Activated CD4-positive, alpha-beta T cell treated with anti-CD3 and anti-CD28 coated beads, Interleukin-2, Interleukin-4, amounts not matched to agents 100 ng/mL and 50 ng/mL, durations not matched to agents 16 hours and 8 hours (primary cell): ENCODE measurements at regions not wholly inside any gene's neighbourhood (a gene's known extent, or its start where the extent isn't known, plus 50 kb on each side); places are given as distances from the start of the nearest gene placed in this dataset.
"Not testable (repeated sequence)": the region's sequence is repeated elsewhere in the genome, so short reads cannot be mapped to it uniquely, and the experiment has no call there.

ENCODE experiments used
- DNase-seq: peaks from one replicate; pipeline ENCODE4 v3.0.0-alpha.2; 2020; ENCODE audit warnings: low spot score

- DNase-seq = no peak
These were observed 53.4 kb downstream of the HES1 start for GRCh38 chr3:194189243-194189791.

GRCh38 chr3:194191850-194192249, 55.9 kb downstream of the HES1 start:
- not testable (repeated sequence) for DNase-seq

- DNase-seq = no peak
These were observed 58.3 kb downstream of the HES1 start for GRCh38 chr3:194194051-194194756.

- no peak for DNase-seq
These were observed 58.8 kb downstream of the HES1 start for GRCh38 chr3:194194757-194195085.

GRCh38 chr3:194195611-194196010, 59.7 kb downstream of the HES1 start:
- DNase-seq = no peak

- no peak for DNase-seq
These were observed 60.9 kb downstream of the HES1 start for GRCh38 chr3:194196876-194197275.

- DNase-seq = no peak
These were observed 61.5 kb downstream of the HES1 start for GRCh38 chr3:194197396-194197960.

GRCh38 chr3:194197981-194198695, 62.2 kb downstream of the HES1 start:
- no peak for DNase-seq

- no peak for DNase-seq
These were observed 63.0 kb downstream of the HES1 start for GRCh38 chr3:194198938-194199337.

GRCh38 chr3:194200422-194201081, 64.6 kb downstream of the HES1 start:
- DNase-seq = no peak

GRCh38 chr3:194201953-194202666, 66.2 kb downstream of the HES1 start:
- no peak for DNase-seq

- DNase-seq = peak; percentile 21
These were observed 67.6 kb downstream of the HES1 start for GRCh38 chr3:194203482-194204041.

- no peak for DNase-seq
These were observed 68.4 kb downstream of the HES1 start for GRCh38 chr3:194204042-194204987.

GRCh38 chr3:194205675-194206133, 69.8 kb downstream of the HES1 start:
- peak; percentile 4 for DNase-seq

GRCh38 chr3:194206320-194206719, 70.4 kb downstream of the HES1 start:
- no peak for DNase-seq

GRCh38 chr3:194208709-194209108, 72.8 kb downstream of the HES1 start:
- DNase-seq = no peak

GRCh38 chr3:194212161-194212844, 76.4 kb downstream of the HES1 start:
- DNase-seq = no peak

- DNase-seq = no peak
These were observed 76.9 kb downstream of the HES1 start for GRCh38 chr3:194212845-194213331.

GRCh38 chr3:194215392-194215791, 79.4 kb downstream of the HES1 start:
- no peak for DNase-seq
